Nephron progenitor cell (in vitro differentiated cells): ENCODE measurements at regions not wholly inside any gene's neighbourhood (a gene's known extent, or its start where the extent isn't known, plus 50 kb on each side); places are given as distances from the start of the nearest gene placed in this dataset.
"Not testable (repeated sequence)": the region's sequence is repeated elsewhere in the genome, so short reads cannot be mapped to it uniquely, and the experiment has no call there.

Source experiments
- DNase-seq: peaks from one replicate; pipeline ENCODE4 v3.0.0; 2021
- H3K27ac Mint-ChIP-seq: 2 replicates; pipeline ENCODE4 v1.8.0; 2021; ENCODE audit warnings: mild to moderate bottlenecking, moderate library complexity, mixed read lengths
- H3K27me3 Mint-ChIP-seq: 2 replicates; pipeline ENCODE4 v1.8.0; 2021; ENCODE audit warnings: mild to moderate bottlenecking, low read depth, mixed read lengths; ENCODE audit not compliant: poor library complexity
- H3K36me3 Mint-ChIP-seq: 2 replicates; pipeline ENCODE4 v1.8.0; 2021; ENCODE audit warnings: low read depth, mixed read lengths
- H3K4me1 Mint-ChIP-seq: 2 replicates; pipeline ENCODE4 v1.8.0; 2021; ENCODE audit warnings: mixed read lengths
- H3K4me3 Mint-ChIP-seq: 2 replicates; pipeline ENCODE4 v1.8.0; 2021; ENCODE audit warnings: mild to moderate bottlenecking, moderate library complexity, mixed read lengths
- H3K9me3 Mint-ChIP-seq: 2 replicates; pipeline ENCODE4 v1.8.0; 2021; ENCODE audit warnings: mild to moderate bottlenecking, moderate library complexity, mixed read lengths
- TF ChIP-seq, protein P1 (sequence below): fragments of 200-600 bp; sonication (generic); IDR thresholded peaks from 2 replicates; pipeline ENCODE4 v1.5.0; 2021; ENCODE audit warnings: antibody characterized with exemption

DNA sequence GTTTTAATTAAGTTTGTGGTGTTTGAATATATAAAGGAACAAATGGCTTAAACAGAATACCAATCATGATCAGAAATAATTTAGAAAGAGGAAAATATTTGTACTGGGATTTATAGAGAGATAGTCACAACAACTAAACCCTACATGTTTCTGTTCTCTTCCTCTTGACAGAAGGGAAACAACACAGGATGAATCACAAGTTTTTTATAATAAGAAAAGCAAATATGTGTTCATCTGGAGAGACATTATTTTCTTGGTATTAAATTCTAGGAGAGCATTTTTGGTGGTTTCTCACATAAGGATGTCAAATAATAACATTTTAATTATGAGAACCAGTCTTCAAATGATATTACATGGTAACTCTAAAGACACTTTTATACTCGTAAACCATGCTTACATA is 232.9 kb upstream of the PKP2 start:
- H3K36me3 Mint-ChIP-seq, result no peaks in the 10 kb centered on the region

GRCh38 chr12:33125755-33126154 is 229.2 kb upstream of the PKP2 start:
- TF ChIP-seq, protein P1, sequence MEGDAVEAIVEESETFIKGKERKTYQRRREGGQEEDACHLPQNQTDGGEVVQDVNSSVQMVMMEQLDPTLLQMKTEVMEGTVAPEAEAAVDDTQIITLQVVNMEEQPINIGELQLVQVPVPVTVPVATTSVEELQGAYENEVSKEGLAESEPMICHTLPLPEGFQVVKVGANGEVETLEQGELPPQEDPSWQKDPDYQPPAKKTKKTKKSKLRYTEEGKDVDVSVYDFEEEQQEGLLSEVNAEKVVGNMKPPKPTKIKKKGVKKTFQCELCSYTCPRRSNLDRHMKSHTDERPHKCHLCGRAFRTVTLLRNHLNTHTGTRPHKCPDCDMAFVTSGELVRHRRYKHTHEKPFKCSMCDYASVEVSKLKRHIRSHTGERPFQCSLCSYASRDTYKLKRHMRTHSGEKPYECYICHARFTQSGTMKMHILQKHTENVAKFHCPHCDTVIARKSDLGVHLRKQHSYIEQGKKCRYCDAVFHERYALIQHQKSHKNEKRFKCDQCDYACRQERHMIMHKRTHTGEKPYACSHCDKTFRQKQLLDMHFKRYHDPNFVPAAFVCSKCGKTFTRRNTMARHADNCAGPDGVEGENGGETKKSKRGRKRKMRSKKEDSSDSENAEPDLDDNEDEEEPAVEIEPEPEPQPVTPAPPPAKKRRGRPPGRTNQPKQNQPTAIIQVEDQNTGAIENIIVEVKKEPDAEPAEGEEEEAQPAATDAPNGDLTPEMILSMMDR, result no peak
- DNase-seq, result no peak
- Mint-ChIP-seq H3K4me3 (no peak overlapping the region), H3K36me3 (no peaks in the 10 kb centered on the region), H3K27ac (no peak overlapping the region), H3K4me1 (no peaks in the 10 kb centered on the region), H3K27me3 (peaks cover 4% of the 10 kb centered on the region), H3K9me3 (no peaks in the 10 kb centered on the region)

More for the DNA sequence above, 232.9 kb upstream of the PKP2 start:
- no peak for DNase-seq
- Mint-ChIP-seq H3K27ac (no peak overlapping the region), H3K4me1 (no peaks in the 10 kb centered on the region), H3K27me3 (peaks cover 4% of the 10 kb centered on the region), H3K9me3 (no peaks in the 10 kb centered on the region), H3K4me3 (no peak overlapping the region)
- TF ChIP-seq, protein P1, result no peak

- H3K27me3 Mint-ChIP-seq, result no peaks in the 10 kb centered on the region
- no peaks in the 10 kb centered on the region for H3K36me3 Mint-ChIP-seq
- H3K9me3 Mint-ChIP-seq, result no peaks in the 10 kb centered on the region
- H3K4me3 Mint-ChIP-seq, result no peak overlapping the region
- DNase-seq, result no peak
- TF ChIP-seq, protein P1, result no peak
- H3K4me1 Mint-ChIP-seq, result no peaks in the 10 kb centered on the region
- H3K27ac Mint-ChIP-seq, result no peak overlapping the region
Measured at GRCh38 chr12:33116284-33116683, 219.7 kb upstream of the PKP2 start.

- TF ChIP-seq, protein P1, result no peak
- H3K36me3 Mint-ChIP-seq, result no peaks in the 10 kb centered on the region
- H3K27ac Mint-ChIP-seq, result no peak overlapping the region
- no peaks in the 10 kb centered on the region for H3K9me3 Mint-ChIP-seq
- no peak overlapping the region for H3K4me3 Mint-ChIP-seq
- H3K27me3 Mint-ChIP-seq, result no peaks in the 10 kb centered on the region
- no peaks in the 10 kb centered on the region for H3K4me1 Mint-ChIP-seq
- no peak for DNase-seq
Measured at GRCh38 chr12:33115716-33116115, 219.1 kb upstream of the PKP2 start.

DNA sequence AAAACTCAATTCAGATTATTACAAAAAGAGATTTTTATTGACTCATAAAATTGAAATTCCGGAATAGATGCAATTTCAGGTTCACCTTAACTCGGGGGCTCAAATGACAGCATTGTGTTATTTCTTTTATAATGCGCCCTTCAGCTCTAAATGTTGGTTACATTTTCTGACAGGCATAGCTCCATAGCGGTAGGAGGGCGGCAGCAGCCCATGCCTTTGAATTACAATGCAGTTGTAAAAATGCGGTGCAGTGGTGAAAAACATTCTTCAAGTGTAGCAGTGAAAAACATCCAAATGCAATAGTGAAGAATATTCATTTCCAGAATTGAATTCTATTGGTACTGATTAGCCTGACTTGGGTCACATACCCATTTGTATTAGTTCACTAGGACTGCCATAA is 215.3 kb upstream of the PKP2 start:
- DNase-seq, result no peak
- no peaks in the 10 kb centered on the region for H3K36me3 Mint-ChIP-seq
- no peak overlapping the region for H3K27ac Mint-ChIP-seq
- TF ChIP-seq, protein P1, result no peak
- H3K4me3 Mint-ChIP-seq, result no peak overlapping the region
- H3K27me3 Mint-ChIP-seq, result peaks cover 3% of the 10 kb centered on the region
- H3K4me1 Mint-ChIP-seq, result no peaks in the 10 kb centered on the region
- peaks cover 19% of the 10 kb centered on the region for H3K9me3 Mint-ChIP-seq

DNA sequence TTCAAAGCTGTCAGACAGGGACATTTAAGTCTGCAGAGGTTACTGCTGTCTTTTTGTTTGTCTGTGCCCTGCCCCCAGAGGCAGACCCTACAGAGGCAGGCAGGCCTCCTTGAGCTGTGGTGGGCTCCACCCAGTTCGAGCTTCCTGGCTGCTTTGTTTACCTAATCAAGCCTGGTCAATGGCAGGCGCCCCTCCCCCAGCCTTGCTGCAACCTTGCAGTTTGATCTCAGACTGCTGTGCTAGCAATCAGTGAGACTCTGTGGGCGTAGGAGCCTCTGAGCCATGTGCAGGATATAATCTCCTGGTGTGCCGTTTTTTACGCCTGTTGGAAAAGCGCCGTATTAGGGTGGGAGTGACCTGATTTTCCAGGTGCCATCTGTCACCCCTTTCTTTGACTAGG is 211.2 kb upstream of the PKP2 start:
- H3K27ac Mint-ChIP-seq, result not testable (repeated sequence)

More for the DNA sequence above, 211.2 kb upstream of the PKP2 start:
- H3K4me3 Mint-ChIP-seq, H3K4me1 Mint-ChIP-seq, H3K36me3 Mint-ChIP-seq, H3K27me3 Mint-ChIP-seq, DNase-seq: not testable (repeated sequence)
- H3K9me3 Mint-ChIP-seq, result peaks cover 27% of the 10 kb centered on the region
